HFF-Myc (cell line): ENCODE measurements at regions not wholly inside any gene's neighbourhood (a gene's known extent, or its start where the extent isn't known, plus 50 kb on each side); places are given as distances from the start of the nearest gene placed in this dataset.

Experiments
- DNase-seq: peaks from one replicate; pipeline ENCODE4 v3.0.0-alpha.2; 2011; ENCODE audit warnings: low read depth; ENCODE audit errors: extremely low read depth
- H3K4me3 ChIP-seq: replicated peaks from 2 replicates; pipeline ENCODE4 v1.5.1; 2011; ENCODE audit warnings: low read depth, mild to moderate bottlenecking, control low read depth, low read length
- CTCF ChIP-seq: IDR thresholded peaks from 2 replicates; pipeline ENCODE4 v1.5.1; 2012; ENCODE audit warnings: mild to moderate bottlenecking, low read depth, low read length, control low read depth; ENCODE audit errors: missing control alignments

- H3K4me3 ChIP-seq = no peak overlapping the region
- no peak for TF ChIP-seq CTCF
- no peak for DNase-seq
These were observed 83.1 kb upstream of the KCNK1 start for GRCh38 chr1:233530665-233531386.

GRCh38 chr1:233540816-233541215 lies 73.1 kb upstream of the KCNK1 start:
- TF ChIP-seq CTCF = no peak
- no peak for DNase-seq
- H3K4me3 ChIP-seq = no peak overlapping the region

- no peak for TF ChIP-seq CTCF
- peak; percentile 86 for DNase-seq
- H3K4me3 ChIP-seq = no peak overlapping the region
These were observed 70.3 kb upstream of the KCNK1 start for GRCh38 chr1:233543338-233544255.

- H3K4me3 ChIP-seq = no peak overlapping the region
- no peak for DNase-seq
- no peak for TF ChIP-seq CTCF
These were observed 69.6 kb upstream of the KCNK1 start for GRCh38 chr1:233544304-233544703.

GRCh38 chr1:233547726-233548125 lies 66.2 kb upstream of the KCNK1 start:
- no peak for TF ChIP-seq CTCF
- no peak overlapping the region for H3K4me3 ChIP-seq
- no peak for DNase-seq

GRCh38 chr1:233549404-233549803 lies 64.5 kb upstream of the KCNK1 start:
- no peak for TF ChIP-seq CTCF
- no peak overlapping the region for H3K4me3 ChIP-seq
- DNase-seq = no peak
